ENCODE measurements at regions not wholly inside any gene's neighbourhood (a gene's known extent, or its start where the extent isn't known, plus 50 kb on each side); places are given as distances from the start of the nearest gene placed in this dataset.
"Not testable (repeated sequence)": the region's sequence is repeated elsewhere in the genome, so short reads cannot be mapped to it uniquely, and the experiment has no call there.

DNA sequence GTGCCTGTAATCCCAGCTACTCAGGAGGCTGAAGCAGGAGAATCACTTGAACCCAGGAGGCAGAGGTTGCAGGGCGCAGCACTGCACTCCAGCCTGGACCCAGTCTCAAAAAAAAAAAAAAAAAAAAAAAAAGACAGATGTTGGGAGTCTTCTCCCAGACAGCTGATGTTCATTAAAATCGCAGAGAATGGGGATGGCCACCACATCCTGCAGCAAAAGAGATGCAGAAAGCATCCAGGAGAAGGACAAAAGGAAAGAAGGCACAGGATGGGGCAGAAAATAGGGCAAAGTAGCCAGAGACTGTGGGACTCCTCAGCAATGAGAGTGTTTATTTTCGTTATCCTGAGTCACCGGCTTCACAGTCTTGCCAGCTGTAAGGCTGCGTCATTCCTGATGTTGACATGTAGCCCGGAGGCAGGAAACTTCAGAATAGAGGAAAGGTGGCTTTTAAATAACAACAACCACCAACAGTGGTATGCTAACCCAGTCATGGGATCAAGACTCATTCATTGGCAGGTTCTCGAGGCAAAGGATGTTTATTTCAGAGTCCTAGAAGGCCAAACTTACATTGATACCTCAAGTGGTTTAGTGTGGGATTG lies 149.5 kb upstream of the SVIL start:
- no peak for DNase-seq

- no peak for DNase-seq
Observed at GRCh38 chr10:29783201-29783947, 148.6 kb upstream of the SVIL start.

- no peak for DNase-seq
Observed at GRCh38 chr10:29780639-29781038, 145.9 kb upstream of the SVIL start.

- DNase-seq = no peak
Observed at GRCh38 chr10:29780096-29780495, 145.3 kb upstream of the SVIL start.

DNA sequence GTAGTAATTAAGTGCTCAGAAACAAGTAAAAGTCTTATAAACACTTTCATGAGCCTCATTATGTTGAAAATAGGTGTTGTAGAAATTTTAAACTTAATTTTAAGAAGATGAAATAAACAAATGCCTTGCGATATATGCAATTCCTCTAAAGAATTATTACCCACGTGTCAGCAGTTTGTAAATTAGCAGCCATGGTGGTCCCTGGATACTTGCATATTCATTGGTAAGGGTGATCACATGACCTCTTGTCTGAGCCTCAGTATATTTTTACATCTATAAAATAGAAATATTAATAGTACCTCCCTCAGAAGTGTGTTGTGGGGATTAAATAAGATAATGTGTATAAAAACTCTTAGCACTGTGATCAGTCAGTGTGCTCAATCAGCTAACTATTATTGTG lies 141.5 kb upstream of the SVIL start:
- DNase-seq = no peak

- no peak for DNase-seq
Observed at GRCh38 chr10:29774475-29774874, 139.7 kb upstream of the SVIL start.

- DNase-seq = no peak
Observed at GRCh38 chr10:29773675-29774091, 138.9 kb upstream of the SVIL start.

- DNase-seq = no peak
Observed at GRCh38 chr10:29772403-29772802, 137.6 kb upstream of the SVIL start.

- no peak for DNase-seq
Observed at GRCh38 chr10:29771376-29771775, 136.6 kb upstream of the SVIL start.

GRCh38 chr10:29769277-29769676 lies 134.5 kb upstream of the SVIL start:
- not testable (repeated sequence) for DNase-seq

DNA sequence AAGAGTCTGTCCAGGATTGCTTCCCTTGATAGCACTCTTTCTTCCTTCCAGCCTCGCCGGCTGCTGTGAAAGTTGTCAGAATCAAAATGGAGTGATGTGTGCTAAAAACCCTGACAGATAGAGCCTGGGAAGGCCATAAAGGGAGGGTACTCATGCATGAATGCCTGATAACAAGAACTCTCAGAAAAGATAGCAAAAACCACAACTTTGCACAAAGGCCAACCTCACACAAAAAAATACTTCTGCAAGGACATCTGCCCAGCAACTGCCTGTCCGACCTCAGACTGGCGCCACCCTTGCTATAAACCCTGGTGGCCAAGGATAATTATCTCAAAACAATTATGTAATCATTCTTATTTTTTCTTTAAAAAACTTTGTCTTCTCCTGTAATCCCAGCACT lies 133.2 kb upstream of the SVIL start:
- DNase-seq = no peak

GRCh38 chr10:29766753-29767152 lies 132.0 kb upstream of the SVIL start:
- no peak for DNase-seq

GRCh38 chr10:29765330-29765729 lies 130.6 kb upstream of the SVIL start:
- DNase-seq = no peak

- DNase-seq = no peak
Observed at GRCh38 chr10:29763396-29763795, 128.6 kb upstream of the SVIL start.

GRCh38 chr10:29761916-29762315 lies 127.1 kb upstream of the SVIL start:
- DNase-seq = no peak

- DNase-seq = no peak
Observed at GRCh38 chr10:29760138-29760900, 125.5 kb upstream of the SVIL start.

DNA sequence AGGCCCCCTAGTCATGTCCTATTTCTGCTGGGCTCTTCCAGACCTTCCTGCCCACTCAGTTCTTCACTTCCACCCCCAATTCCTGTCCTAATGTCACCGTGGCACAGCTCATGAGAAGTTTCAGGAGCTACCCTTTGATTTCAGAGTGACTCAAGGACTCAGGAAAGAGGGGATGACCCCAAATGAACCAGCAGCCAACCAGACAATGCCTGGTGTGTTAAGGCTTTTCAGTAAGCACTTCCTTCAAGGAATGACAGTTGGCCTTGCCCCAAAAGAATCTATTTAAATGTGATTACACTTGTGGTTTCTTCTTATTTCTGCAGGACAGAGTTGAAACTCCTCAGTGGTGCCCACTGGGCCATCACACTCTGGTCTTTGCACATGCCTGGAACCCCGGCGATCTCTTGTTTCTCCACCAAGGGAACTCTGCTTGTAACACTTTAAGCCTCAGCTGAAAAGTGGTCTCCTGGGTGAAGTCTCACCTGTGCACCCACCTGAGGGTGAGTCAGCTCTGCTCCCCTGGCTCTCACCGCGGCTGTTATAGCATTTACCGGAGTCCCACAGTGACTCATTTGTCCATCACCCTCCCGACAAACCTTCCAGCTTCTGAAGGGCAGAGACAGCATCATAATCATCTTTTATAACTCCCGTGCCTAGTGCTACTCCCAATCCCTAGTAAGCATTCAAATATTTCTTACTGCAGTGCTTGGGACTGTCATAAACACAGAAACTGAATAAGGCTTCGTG lies 123.0 kb upstream of the SVIL start:
- DNase-seq = no peak

- DNase-seq = no peak
Observed at GRCh38 chr10:29756451-29756850, 121.7 kb upstream of the SVIL start.

GRCh38 chr10:29753283-29753682 lies 118.5 kb upstream of the SVIL start:
- no peak for DNase-seq

DNA sequence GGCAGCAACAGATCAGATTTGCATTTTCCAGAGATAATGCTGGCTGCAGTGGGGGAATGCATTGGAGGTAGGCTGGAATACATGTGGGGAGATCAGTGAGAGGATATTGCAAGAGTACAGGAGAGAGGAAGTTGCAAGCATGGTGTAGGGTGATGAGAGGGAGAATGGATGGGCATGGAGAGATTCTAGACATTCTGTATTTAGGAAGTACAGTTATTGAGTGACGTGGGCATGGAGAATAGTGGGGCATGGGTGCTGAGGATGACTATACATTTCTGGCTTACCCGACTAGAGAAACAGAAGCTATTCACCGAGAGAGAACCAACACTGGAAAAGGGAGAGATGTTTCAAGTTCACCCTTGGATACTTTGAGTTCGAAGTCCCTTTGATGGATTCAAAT lies 116.9 kb upstream of the SVIL start:
- DNase-seq = no peak

- DNase-seq = no peak
Observed at GRCh38 chr10:29751240-29751639, 116.5 kb upstream of the SVIL start.

- no peak for DNase-seq
Observed at GRCh38 chr10:29749150-29749549, 114.4 kb upstream of the SVIL start.

DNA sequence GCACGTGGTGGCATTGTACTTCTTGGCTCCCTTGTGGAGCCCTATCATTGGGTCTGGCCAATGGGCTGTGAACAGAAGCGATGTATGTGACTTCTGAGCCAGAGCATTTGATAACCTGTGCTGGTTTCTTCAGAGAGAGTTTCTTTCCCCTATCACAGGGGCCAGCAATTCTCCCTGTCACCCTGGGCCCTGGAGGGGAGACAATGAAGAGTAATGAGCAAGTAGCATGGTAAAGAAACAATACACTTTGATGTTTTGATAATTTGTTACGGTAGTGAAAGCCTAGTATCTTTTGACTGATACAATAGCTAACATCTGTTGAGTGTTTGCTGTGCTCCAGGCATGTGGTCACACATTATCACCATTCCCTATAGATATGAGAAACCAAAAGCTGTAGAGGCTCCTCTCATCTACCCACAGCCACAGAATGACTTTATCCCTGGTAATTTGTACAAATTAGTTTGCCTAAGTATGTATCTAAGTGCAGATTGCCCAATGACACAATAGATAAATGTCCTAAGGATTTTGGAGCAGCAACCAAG lies 113.4 kb upstream of the SVIL start:
- DNase-seq = no peak
